ENCODE measurements at regions not wholly inside any gene's neighbourhood (a gene's known extent, or its start where the extent isn't known, plus 50 kb on each side); places are given as distances from the start of the nearest gene placed in this dataset.

- no peak overlapping the region for H3K9ac ChIP-seq (ENCODE audit: low read length)
- H4K8ac ChIP-seq (ENCODE audit: low read depth, low read length) = no peak overlapping the region
- H3K4me1 ChIP-seq (ENCODE audit: control insufficient read depth, low read depth, low read length) = no peaks in the 10 kb centered on the region
- H3K36me3 ChIP-seq (ENCODE audit: control insufficient read depth, insufficient read depth, low read length) = no peaks in the 10 kb centered on the region
- H3K4me3 ChIP-seq (ENCODE audit: low read length) = no peak overlapping the region
- DNase-seq = no peak
- H3K4ac ChIP-seq (ENCODE audit: low read depth, low read length) = no peak overlapping the region
- H2AK5ac ChIP-seq (ENCODE audit: low read length) = no peak overlapping the region
- no peak overlapping the region for H3K23ac ChIP-seq (ENCODE audit: low read length)
- WGBS (ENCODE audit: extremely low coverage, insufficient coverage, low lambda C conversion rate) = no CpG with 5 or more reads among the region's 12 CpGs
- no peaks in the 10 kb centered on the region for H3K79me1 ChIP-seq (ENCODE audit: low read length)
- H2BK120ac ChIP-seq (ENCODE audit: low read depth, low read length) = no peak overlapping the region
- no peak overlapping the region for H3K56ac ChIP-seq (ENCODE audit: low read length)
- H4K5ac ChIP-seq (ENCODE audit: low read length) = no peak overlapping the region
- no peak overlapping the region for H3K4me2 ChIP-seq (ENCODE audit: low read length)
- H3K27ac ChIP-seq (ENCODE audit: low read depth, low read length) = no peak overlapping the region
- H2BK5ac ChIP-seq (ENCODE audit: low read length) = no peak overlapping the region
- no peaks in the 10 kb centered on the region for H3K79me2 ChIP-seq (ENCODE audit: control insufficient read depth, insufficient read depth, low read length)
- H3K18ac ChIP-seq (ENCODE audit: low read length) = no peak overlapping the region
- H2BK15ac ChIP-seq (replicated peaks; ENCODE audit: low read depth) = no peak overlapping the region
- no peaks in the 10 kb centered on the region for H3K27me3 ChIP-seq (ENCODE audit: insufficient read depth, low read length, poor library complexity)
These were observed 122.0 kb downstream of the PRLHR start for GRCh38 chr10:118473305-118473960.

GRCh38 chr10:118472415-118473304, 122.8 kb downstream of the PRLHR start:
- no peak overlapping the region for H3K4ac ChIP-seq (ENCODE audit: low read depth, low read length)
- H3K9ac ChIP-seq (ENCODE audit: low read length) = no peak overlapping the region
- H3K4me2 ChIP-seq (ENCODE audit: low read length) = no peak overlapping the region
- peak; percentile 50 for DNase-seq
- no peak overlapping the region for H3K23ac ChIP-seq (ENCODE audit: low read length)
- H3K27ac ChIP-seq (ENCODE audit: low read depth, low read length) = no peak overlapping the region
- no peaks in the 10 kb centered on the region for H3K36me3 ChIP-seq (ENCODE audit: control insufficient read depth, insufficient read depth, low read length)
- no peak overlapping the region for H3K18ac ChIP-seq (ENCODE audit: low read length)
- no peak overlapping the region for H2BK15ac ChIP-seq (replicated peaks; ENCODE audit: low read depth)
- no peak overlapping the region for H2AK5ac ChIP-seq (ENCODE audit: low read length)
- H2BK120ac ChIP-seq (ENCODE audit: low read depth, low read length) = no peak overlapping the region
- no peaks in the 10 kb centered on the region for H3K4me1 ChIP-seq (ENCODE audit: control insufficient read depth, low read depth, low read length)
- no peak overlapping the region for H4K5ac ChIP-seq (ENCODE audit: low read length)
- H3K4me3 ChIP-seq (ENCODE audit: low read length) = no peak overlapping the region
- no CpG with 5 or more reads among the region's 12 CpGs for WGBS (ENCODE audit: extremely low coverage, insufficient coverage, low lambda C conversion rate)
- no peaks in the 10 kb centered on the region for H3K79me1 ChIP-seq (ENCODE audit: low read length)
- H3K27me3 ChIP-seq (ENCODE audit: insufficient read depth, low read length, poor library complexity) = no peaks in the 10 kb centered on the region
- no peak overlapping the region for H3K56ac ChIP-seq (ENCODE audit: low read length)
- no peak overlapping the region for H4K8ac ChIP-seq (ENCODE audit: low read depth, low read length)
- no peaks in the 10 kb centered on the region for H3K79me2 ChIP-seq (ENCODE audit: control insufficient read depth, insufficient read depth, low read length)
- H2BK5ac ChIP-seq (ENCODE audit: low read length) = no peak overlapping the region

GRCh38 chr10:118471863-118472262, 123.6 kb downstream of the PRLHR start:
- no peak overlapping the region for H4K5ac ChIP-seq (ENCODE audit: low read length)
- no peaks in the 10 kb centered on the region for H3K79me2 ChIP-seq (ENCODE audit: control insufficient read depth, insufficient read depth, low read length)
- no peak overlapping the region for H2AK5ac ChIP-seq (ENCODE audit: low read length)
- no peak overlapping the region for H3K9ac ChIP-seq (ENCODE audit: low read length)
- no peak overlapping the region for H3K27ac ChIP-seq (ENCODE audit: low read depth, low read length)
- H2BK5ac ChIP-seq (ENCODE audit: low read length) = no peak overlapping the region
- H3K4me2 ChIP-seq (ENCODE audit: low read length) = no peak overlapping the region
- WGBS (ENCODE audit: extremely low coverage, insufficient coverage, low lambda C conversion rate) = no CpG with 5 or more reads among the region's 4 CpGs
- H4K8ac ChIP-seq (ENCODE audit: low read depth, low read length) = no peak overlapping the region
- H3K27me3 ChIP-seq (ENCODE audit: insufficient read depth, low read length, poor library complexity) = no peaks in the 10 kb centered on the region
- H3K56ac ChIP-seq (ENCODE audit: low read length) = no peak overlapping the region
- H2BK15ac ChIP-seq (replicated peaks; ENCODE audit: low read depth) = no peak overlapping the region
- H3K23ac ChIP-seq (ENCODE audit: low read length) = no peak overlapping the region
- peak; percentile 43 for DNase-seq
- no peak overlapping the region for H3K4me3 ChIP-seq (ENCODE audit: low read length)
- H3K4me1 ChIP-seq (ENCODE audit: control insufficient read depth, low read depth, low read length) = no peaks in the 10 kb centered on the region
- H3K18ac ChIP-seq (ENCODE audit: low read length) = no peak overlapping the region
- H3K4ac ChIP-seq (ENCODE audit: low read depth, low read length) = no peak overlapping the region
- H3K79me1 ChIP-seq (ENCODE audit: low read length) = no peaks in the 10 kb centered on the region
- H3K36me3 ChIP-seq (ENCODE audit: control insufficient read depth, insufficient read depth, low read length) = no peaks in the 10 kb centered on the region
- H2BK120ac ChIP-seq (ENCODE audit: low read depth, low read length) = no peak overlapping the region

- H4K8ac ChIP-seq (ENCODE audit: low read depth, low read length) = no peak overlapping the region
- no peak overlapping the region for H3K4me3 ChIP-seq (ENCODE audit: low read length)
- no peak overlapping the region for H2BK15ac ChIP-seq (replicated peaks; ENCODE audit: low read depth)
- H3K4me2 ChIP-seq (ENCODE audit: low read length) = no peak overlapping the region
- H3K27ac ChIP-seq (ENCODE audit: low read depth, low read length) = no peak overlapping the region
- no peak overlapping the region for H2AK5ac ChIP-seq (ENCODE audit: low read length)
- no peak overlapping the region for H3K18ac ChIP-seq (ENCODE audit: low read length)
- no peak overlapping the region for H2BK5ac ChIP-seq (ENCODE audit: low read length)
- H3K36me3 ChIP-seq (ENCODE audit: control insufficient read depth, insufficient read depth, low read length) = no peaks in the 10 kb centered on the region
- WGBS (ENCODE audit: extremely low coverage, insufficient coverage, low lambda C conversion rate) = no CpG with 5 or more reads among the region's 1 CpG
- H3K79me1 ChIP-seq (ENCODE audit: low read length) = no peaks in the 10 kb centered on the region
- no peak overlapping the region for H3K4ac ChIP-seq (ENCODE audit: low read depth, low read length)
- no peaks in the 10 kb centered on the region for H3K79me2 ChIP-seq (ENCODE audit: control insufficient read depth, insufficient read depth, low read length)
- H3K56ac ChIP-seq (ENCODE audit: low read length) = no peak overlapping the region
- no peak overlapping the region for H4K5ac ChIP-seq (ENCODE audit: low read length)
- H3K23ac ChIP-seq (ENCODE audit: low read length) = no peak overlapping the region
- H3K4me1 ChIP-seq (ENCODE audit: control insufficient read depth, low read depth, low read length) = no peaks in the 10 kb centered on the region
- H2BK120ac ChIP-seq (ENCODE audit: low read depth, low read length) = no peak overlapping the region
- no peaks in the 10 kb centered on the region for H3K27me3 ChIP-seq (ENCODE audit: insufficient read depth, low read length, poor library complexity)
- no peak overlapping the region for H3K9ac ChIP-seq (ENCODE audit: low read length)
- no peak for DNase-seq
These were observed 125.0 kb downstream of the PRLHR start for GRCh38 chr10:118470470-118470869.

- no CpG with 5 or more reads among the region's 6 CpGs for WGBS (ENCODE audit: extremely low coverage, insufficient coverage, low lambda C conversion rate)
- no peak overlapping the region for H3K4me3 ChIP-seq (ENCODE audit: low read length)
- H3K9ac ChIP-seq (ENCODE audit: low read length) = no peak overlapping the region
- no peak overlapping the region for H3K27ac ChIP-seq (ENCODE audit: low read depth, low read length)
- H2BK15ac ChIP-seq (replicated peaks; ENCODE audit: low read depth) = no peak overlapping the region
- no peak overlapping the region for H3K4me2 ChIP-seq (ENCODE audit: low read length)
- H3K27me3 ChIP-seq (ENCODE audit: insufficient read depth, low read length, poor library complexity) = no peaks in the 10 kb centered on the region
- H3K18ac ChIP-seq (ENCODE audit: low read length) = no peak overlapping the region
- H3K79me1 ChIP-seq (ENCODE audit: low read length) = no peaks in the 10 kb centered on the region
- no peak overlapping the region for H2AK5ac ChIP-seq (ENCODE audit: low read length)
- no peak overlapping the region for H4K8ac ChIP-seq (ENCODE audit: low read depth, low read length)
- no peak overlapping the region for H2BK120ac ChIP-seq (ENCODE audit: low read depth, low read length)
- no peaks in the 10 kb centered on the region for H3K36me3 ChIP-seq (ENCODE audit: control insufficient read depth, insufficient read depth, low read length)
- H3K79me2 ChIP-seq (ENCODE audit: control insufficient read depth, insufficient read depth, low read length) = no peaks in the 10 kb centered on the region
- H3K23ac ChIP-seq (ENCODE audit: low read length) = no peak overlapping the region
- DNase-seq = no peak
- peaks cover 2% of the 10 kb centered on the region for H3K4me1 ChIP-seq (ENCODE audit: control insufficient read depth, low read depth, low read length)
- no peak overlapping the region for H4K5ac ChIP-seq (ENCODE audit: low read length)
- no peak overlapping the region for H3K4ac ChIP-seq (ENCODE audit: low read depth, low read length)
- H2BK5ac ChIP-seq (ENCODE audit: low read length) = no peak overlapping the region
- no peak overlapping the region for H3K56ac ChIP-seq (ENCODE audit: low read length)
These were observed 125.1 kb upstream of the FAM204A start for GRCh38 chr10:118467200-118467599.
